Gastroesophageal sphincter (tissue), 3 donors: ENCODE measurements at regions not wholly inside any gene's neighbourhood (a gene's known extent, or its start where the extent isn't known, plus 50 kb on each side); places are given as distances from the start of the nearest gene placed in this dataset.

ENCODE experiments used
- POLR2A ChIP-seq, 2 donors: fragments of 450-650 bp; IDR thresholded peaks; one replicate each; pipeline ENCODE4 v1.6.1; 2017; ENCODE audit warnings: antibody characterized with exemption in 2 of 2, mild to moderate bottlenecking in 2 of 2, moderate library complexity in 1 of 2
- POLR2AphosphoS5 ChIP-seq: sonication (generic); formaldehyde crosslinking; IDR thresholded peaks from one replicate; pipeline ENCODE4 v1.6.1; 2017; ENCODE audit warnings: antibody characterized with exemption
- TF ChIP-seq, protein P1 (sequence below), 4 experiments: fragments of 200-600 bp in 2 of 4; fragments of 450-650 bp in 2 of 4; sonication (generic) in 1 of 4; IDR thresholded peaks; one replicate each; pipeline ENCODE4 v1.5.1; 2017 to 2019; ENCODE audit warnings: antibody characterized with exemption in 4 of 4, mild to moderate bottlenecking in 2 of 4, moderate library complexity in 2 of 4

DNA sequence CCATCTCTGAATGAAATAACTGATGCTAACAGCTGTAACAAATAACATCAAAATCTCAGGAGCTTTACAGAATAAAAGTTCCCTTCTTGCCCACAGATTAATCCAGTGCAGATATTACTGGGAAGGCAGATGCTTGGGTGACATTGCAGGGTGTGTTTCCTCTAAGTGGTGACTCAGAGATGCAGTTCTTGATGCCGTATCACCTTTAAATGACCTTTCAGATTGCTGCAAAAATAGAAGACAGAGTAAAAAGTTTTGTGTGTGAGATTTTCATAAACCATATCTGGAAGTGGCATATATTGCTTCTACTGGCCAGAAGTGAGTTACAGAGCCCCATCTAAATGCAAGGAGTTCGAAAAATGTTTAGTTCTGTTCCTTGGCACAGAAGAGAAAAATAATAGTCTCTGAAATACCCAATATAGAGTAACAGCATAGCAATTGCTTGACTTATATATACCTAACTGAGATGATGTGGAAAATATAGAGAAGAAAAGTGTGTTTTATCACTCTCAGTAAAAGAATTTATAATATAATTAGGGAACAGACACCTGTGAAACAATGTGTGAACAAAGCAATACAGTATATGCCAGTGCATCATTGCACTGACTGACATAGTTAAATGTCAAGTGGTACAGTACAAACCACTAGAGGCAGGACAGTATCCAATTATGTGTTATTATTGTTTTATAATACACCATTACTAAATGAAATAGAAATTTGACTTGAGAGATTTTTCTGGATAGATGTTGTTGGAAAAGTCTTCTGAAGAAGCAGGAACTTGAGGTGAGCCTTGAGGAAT is 430.7 kb upstream of the CBLB start:
- TF ChIP-seq, protein P1, sequence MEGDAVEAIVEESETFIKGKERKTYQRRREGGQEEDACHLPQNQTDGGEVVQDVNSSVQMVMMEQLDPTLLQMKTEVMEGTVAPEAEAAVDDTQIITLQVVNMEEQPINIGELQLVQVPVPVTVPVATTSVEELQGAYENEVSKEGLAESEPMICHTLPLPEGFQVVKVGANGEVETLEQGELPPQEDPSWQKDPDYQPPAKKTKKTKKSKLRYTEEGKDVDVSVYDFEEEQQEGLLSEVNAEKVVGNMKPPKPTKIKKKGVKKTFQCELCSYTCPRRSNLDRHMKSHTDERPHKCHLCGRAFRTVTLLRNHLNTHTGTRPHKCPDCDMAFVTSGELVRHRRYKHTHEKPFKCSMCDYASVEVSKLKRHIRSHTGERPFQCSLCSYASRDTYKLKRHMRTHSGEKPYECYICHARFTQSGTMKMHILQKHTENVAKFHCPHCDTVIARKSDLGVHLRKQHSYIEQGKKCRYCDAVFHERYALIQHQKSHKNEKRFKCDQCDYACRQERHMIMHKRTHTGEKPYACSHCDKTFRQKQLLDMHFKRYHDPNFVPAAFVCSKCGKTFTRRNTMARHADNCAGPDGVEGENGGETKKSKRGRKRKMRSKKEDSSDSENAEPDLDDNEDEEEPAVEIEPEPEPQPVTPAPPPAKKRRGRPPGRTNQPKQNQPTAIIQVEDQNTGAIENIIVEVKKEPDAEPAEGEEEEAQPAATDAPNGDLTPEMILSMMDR (IDR thresholded peaks at IDR 0.05): no peak
- TF ChIP-seq POLR2AphosphoS5 (peak; percentile 32), POLR2A (IDR thresholded peaks at IDR 0.05) (no peak)
